ENCODE measurements at regions not wholly inside any gene's neighbourhood (a gene's known extent, or its start where the extent isn't known, plus 50 kb on each side); places are given as distances from the start of the nearest gene placed in this dataset.
A peak's percentile ranks its signal among the peaks of the same experiment; 100 is the strongest.

DNA sequence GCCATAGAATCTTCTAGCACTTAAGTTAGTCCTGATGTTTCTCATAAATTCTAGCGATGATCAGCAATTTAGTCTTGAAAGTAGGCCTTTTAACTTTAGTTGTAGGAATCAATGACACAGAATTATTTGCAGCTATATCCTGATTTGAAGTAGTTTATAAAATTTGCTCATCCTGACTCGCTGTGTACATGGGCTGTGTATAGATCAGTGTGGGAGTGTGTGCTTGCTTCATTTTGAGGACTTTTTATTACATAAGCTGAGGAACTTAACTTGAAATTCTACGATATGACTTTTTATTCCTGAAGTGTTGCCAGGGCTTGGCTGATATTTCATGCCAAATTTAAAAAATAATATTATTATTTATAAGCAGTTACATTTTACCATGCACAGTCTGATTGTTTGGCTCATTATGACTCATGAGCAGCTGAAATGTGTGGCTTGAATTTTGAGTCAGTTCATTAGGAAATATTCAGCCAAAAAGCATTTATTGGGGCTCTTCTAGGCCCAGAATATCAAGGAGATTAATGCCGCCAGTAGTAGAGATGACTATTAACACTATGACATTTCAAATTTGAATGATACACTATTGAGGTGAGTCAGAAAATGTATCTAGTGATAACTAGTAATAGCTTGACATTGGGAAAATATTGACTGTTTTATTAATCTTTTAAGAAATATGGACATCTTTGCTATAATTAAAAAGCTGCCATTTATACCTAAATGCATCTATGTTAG, 128.9 kb upstream of the LIMCH1 start:
- H3K4me3 Mint-ChIP-seq: no peak overlapping the region
- no peak overlapping the region for H3K27ac Mint-ChIP-seq
- no peak for DNase-seq (ENCODE audit: extremely low spot score, unreplicated experiment)
- no peaks in the 10 kb centered on the region for H3K36me3 Mint-ChIP-seq
- H3K4me1 Mint-ChIP-seq (ENCODE audit: unreplicated experiment): peaks cover 44% of the 10 kb centered on the region
- no peaks in the 10 kb centered on the region for H3K9me3 Mint-ChIP-seq
- TF ChIP-seq, protein P1, sequence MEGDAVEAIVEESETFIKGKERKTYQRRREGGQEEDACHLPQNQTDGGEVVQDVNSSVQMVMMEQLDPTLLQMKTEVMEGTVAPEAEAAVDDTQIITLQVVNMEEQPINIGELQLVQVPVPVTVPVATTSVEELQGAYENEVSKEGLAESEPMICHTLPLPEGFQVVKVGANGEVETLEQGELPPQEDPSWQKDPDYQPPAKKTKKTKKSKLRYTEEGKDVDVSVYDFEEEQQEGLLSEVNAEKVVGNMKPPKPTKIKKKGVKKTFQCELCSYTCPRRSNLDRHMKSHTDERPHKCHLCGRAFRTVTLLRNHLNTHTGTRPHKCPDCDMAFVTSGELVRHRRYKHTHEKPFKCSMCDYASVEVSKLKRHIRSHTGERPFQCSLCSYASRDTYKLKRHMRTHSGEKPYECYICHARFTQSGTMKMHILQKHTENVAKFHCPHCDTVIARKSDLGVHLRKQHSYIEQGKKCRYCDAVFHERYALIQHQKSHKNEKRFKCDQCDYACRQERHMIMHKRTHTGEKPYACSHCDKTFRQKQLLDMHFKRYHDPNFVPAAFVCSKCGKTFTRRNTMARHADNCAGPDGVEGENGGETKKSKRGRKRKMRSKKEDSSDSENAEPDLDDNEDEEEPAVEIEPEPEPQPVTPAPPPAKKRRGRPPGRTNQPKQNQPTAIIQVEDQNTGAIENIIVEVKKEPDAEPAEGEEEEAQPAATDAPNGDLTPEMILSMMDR (conservative IDR thresholded peaks at IDR 0.05): no peak
- H3K27me3 Mint-ChIP-seq: peaks cover 5% of the 10 kb centered on the region

DNA sequence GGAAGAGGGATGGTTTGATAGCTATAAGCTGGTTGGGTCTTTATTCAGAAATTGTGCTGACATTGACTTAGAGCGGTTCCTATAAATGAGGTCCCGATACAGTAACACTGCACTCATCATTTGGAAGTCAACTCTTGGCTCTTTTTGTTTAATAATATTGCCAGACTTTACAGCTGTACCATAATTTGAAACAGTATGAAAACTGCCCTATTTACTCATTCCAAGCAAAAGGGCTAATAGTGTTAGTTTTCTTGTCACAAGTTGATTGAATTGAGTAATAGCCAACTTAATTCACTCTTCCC, 128.4 kb upstream of the LIMCH1 start:
- H3K36me3 Mint-ChIP-seq: no peaks in the 10 kb centered on the region

DNA sequence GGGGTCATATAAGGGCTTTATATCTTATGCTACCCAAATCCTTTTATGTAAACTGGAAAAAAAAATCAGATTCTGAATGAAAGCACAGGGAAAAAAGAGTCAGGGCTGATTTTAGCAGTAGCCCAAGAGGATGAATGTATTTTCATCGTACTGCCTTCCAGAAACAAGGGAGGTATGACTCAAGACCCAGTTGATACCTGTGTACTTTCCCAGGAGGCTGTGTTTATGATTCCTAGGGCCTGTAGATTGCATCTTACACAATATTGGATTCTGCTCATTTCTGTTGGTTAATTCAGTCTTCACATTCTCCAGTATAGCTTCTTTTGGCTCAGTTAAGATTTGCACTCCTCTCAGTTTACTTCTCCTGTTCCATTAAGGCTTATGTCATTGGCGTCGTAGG, 127.9 kb upstream of the LIMCH1 start:
- no peak overlapping the region for H3K27ac Mint-ChIP-seq
- no peaks in the 10 kb centered on the region for H3K9me3 Mint-ChIP-seq
- no peak overlapping the region for H3K4me3 Mint-ChIP-seq
- no peaks in the 10 kb centered on the region for H3K36me3 Mint-ChIP-seq
- no peak for DNase-seq (ENCODE audit: extremely low spot score, unreplicated experiment)
- TF ChIP-seq, protein P1 (conservative IDR thresholded peaks at IDR 0.05): no peak
- peaks cover 49% of the 10 kb centered on the region for H3K4me1 Mint-ChIP-seq (ENCODE audit: unreplicated experiment)
- H3K27me3 Mint-ChIP-seq: peaks cover 5% of the 10 kb centered on the region

More for the DNA sequence above, 128.4 kb upstream of the LIMCH1 start:
- no peak for DNase-seq (ENCODE audit: extremely low spot score, unreplicated experiment)
- no peak overlapping the region for H3K27ac Mint-ChIP-seq
- H3K4me1 Mint-ChIP-seq (ENCODE audit: unreplicated experiment): peaks cover 49% of the 10 kb centered on the region
- H3K27me3 Mint-ChIP-seq: peaks cover 5% of the 10 kb centered on the region
- H3K9me3 Mint-ChIP-seq: no peaks in the 10 kb centered on the region
- TF ChIP-seq, protein P1 (conservative IDR thresholded peaks at IDR 0.05): no peak
- H3K4me3 Mint-ChIP-seq: no peak overlapping the region

DNA sequence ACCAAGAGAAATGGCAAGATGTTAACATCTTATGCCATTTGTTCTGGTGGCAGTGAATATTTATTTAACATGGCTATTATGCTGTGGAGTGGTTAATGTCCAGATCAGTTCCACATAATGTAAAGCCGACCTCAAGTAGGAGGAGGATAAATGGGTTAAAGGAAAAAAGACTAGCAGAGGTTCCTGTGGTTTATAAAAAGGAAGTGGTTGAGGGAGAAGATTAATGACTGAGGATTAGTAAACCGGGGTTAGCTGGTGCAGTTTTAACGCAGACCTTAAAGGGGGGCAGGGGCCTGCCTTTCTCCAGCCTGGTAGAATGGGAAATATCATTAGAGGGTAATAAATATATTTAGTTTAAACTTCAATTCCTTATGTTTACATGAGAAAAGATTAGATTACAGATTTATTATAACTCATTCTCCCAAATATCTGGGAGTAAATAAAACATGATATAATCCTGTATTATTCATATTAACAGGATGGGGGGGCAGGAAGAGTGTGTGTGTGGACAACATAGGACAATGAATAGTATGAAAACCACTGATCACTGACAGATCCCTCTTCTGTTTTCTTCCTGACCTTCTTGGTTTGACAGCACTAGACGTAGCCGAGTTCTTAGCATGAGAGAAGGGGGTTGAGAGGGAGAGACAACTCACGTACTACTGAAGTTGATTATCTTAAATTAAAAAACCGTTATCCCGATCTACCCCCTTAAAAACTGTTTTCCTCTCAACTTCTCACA, 124.1 kb upstream of the LIMCH1 start:
- H3K9me3 Mint-ChIP-seq: no peaks in the 10 kb centered on the region
- peaks cover 5% of the 10 kb centered on the region for H3K27me3 Mint-ChIP-seq
- peaks cover 39% of the 10 kb centered on the region for H3K4me1 Mint-ChIP-seq (ENCODE audit: unreplicated experiment)
- no peak overlapping the region for H3K27ac Mint-ChIP-seq
- peak overlapping the region; percentile 16 for H3K4me3 Mint-ChIP-seq
- TF ChIP-seq, protein P1 (conservative IDR thresholded peaks at IDR 0.05): no peak
- no peak for DNase-seq (ENCODE audit: extremely low spot score, unreplicated experiment)
- no peaks in the 10 kb centered on the region for H3K36me3 Mint-ChIP-seq

DNA sequence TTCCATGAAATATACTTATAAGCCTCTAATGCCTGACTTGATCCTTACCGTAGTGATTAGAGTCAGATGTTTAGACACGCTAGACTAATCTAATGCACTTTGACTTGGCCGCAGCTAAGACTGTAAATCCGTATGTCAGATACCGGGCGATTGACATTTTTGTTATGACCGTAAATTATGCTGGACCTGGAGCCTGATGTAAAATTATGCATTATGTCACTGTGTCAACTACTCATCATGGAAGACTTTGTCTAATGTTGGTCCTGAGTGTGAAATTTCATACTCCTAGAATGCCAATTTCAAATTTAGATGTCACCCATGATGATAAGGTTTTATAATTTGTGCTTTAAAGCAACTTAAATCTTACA, 123.6 kb upstream of the LIMCH1 start:
- Mint-ChIP-seq H3K27ac (no peak overlapping the region), H3K4me1 (ENCODE audit: unreplicated experiment) (peaks cover 39% of the 10 kb centered on the region), H3K36me3 (no peaks in the 10 kb centered on the region), H3K9me3 (no peaks in the 10 kb centered on the region), H3K4me3 (no peak overlapping the region), H3K27me3 (peaks cover 5% of the 10 kb centered on the region)
- DNase-seq (ENCODE audit: extremely low spot score, unreplicated experiment): no peak
- TF ChIP-seq, protein P1 (conservative IDR thresholded peaks at IDR 0.05): no peak

Measured in type B pancreatic cell (in vitro differentiated cells).